SK-N-SH (cell line): ENCODE measurements at regions not wholly inside any gene's neighbourhood (a gene's known extent, or its start where the extent isn't known, plus 50 kb on each side); places are given as distances from the start of the nearest gene placed in this dataset.
A peak's percentile ranks its signal among the peaks of the same experiment; 100 is the strongest.

Experiments
- CTCF ChIA-PET: fragments of 300-600, 350-600 bp; formaldehyde crosslinking; extraction: SDS; loops from one replicate; lab custom pipeline; 2021; lab: Yijun Ruan, JAX
- POLR2A ChIA-PET: fragments of 350-600 bp; sonication (Branson Sonifier 250); formaldehyde crosslinking; extraction: SDS; loops from one replicate; lab custom pipeline; 2020; ENCODE audit warnings: antibody characterized with exemption, inconsistent platforms; lab: Yijun Ruan, JAX
- DNase-seq: peaks from one replicate; pipeline ENCODE4 v3.0.0; 2012
- H2AFZ ChIP-seq: fragments of 200-600 bp; sonication (generic); 2 replicates; pipeline ENCODE4 v1.8.1; 2016; ENCODE audit warnings: antibody characterized with exemption, mild to moderate bottlenecking, low read depth
- H3F3A ChIP-seq: fragments of 200-600 bp; sonication (generic); replicated peaks from 2 replicates; pipeline ENCODE3; 2016; ENCODE audit warnings: antibody characterized with exemption, mild to moderate bottlenecking; ENCODE audit not compliant: insufficient read depth
- H3K27ac ChIP-seq, 2 experiments: fragments of 200-500 bp in 1 of 2; fragments of 200-600 bp in 1 of 2; sonication (Bioruptor generic) in 1 of 2; sonication (generic), shearing (Covaris generic) in 1 of 2; 2 replicates each; pipeline versions ENCODE4 v1.5.1 to v1.6.1; 2014 to 2016; ENCODE audit warnings: low read depth in 2 of 2, inconsistent platforms in 1 of 2, low read length in 1 of 2, mild to moderate bottlenecking in 1 of 2, mixed read lengths in 1 of 2
- H3K27me3 ChIP-seq: fragments of 200-600 bp; sonication (generic), shearing (Covaris generic); 2 replicates; pipeline ENCODE4 v1.6.1; 2016; ENCODE audit warnings: mixed run types; ENCODE audit not compliant: insufficient read depth
- H3K36me3 ChIP-seq, 2 experiments: fragments of 200-500 bp in 1 of 2; fragments of 200-600 bp in 1 of 2; sonication (Bioruptor generic) in 1 of 2; sonication (generic) in 1 of 2; replicated peaks in 1 of 2; 2 replicates each; pipeline versions ENCODE3 to v1.5.1; 2014 to 2016; ENCODE audit warnings: low read length in 1 of 2, mild to moderate bottlenecking in 1 of 2; ENCODE audit not compliant: insufficient read depth in 2 of 2, control insufficient read depth in 1 of 2
- H3K4me1 ChIP-seq, 2 experiments: fragments of 200-500 bp in 1 of 2; fragments of 200-600 bp in 1 of 2; sonication (Bioruptor generic) in 1 of 2; sonication (generic), shearing (Covaris generic) in 1 of 2; 2 replicates each; pipeline versions ENCODE4 v1.5.1 to v1.6.1; 2014 to 2016; ENCODE audit warnings: low read depth in 1 of 2, low read length in 1 of 2, mixed run types in 1 of 2; ENCODE audit not compliant: insufficient read depth in 2 of 2, control insufficient read depth in 1 of 2
- H3K4me2 ChIP-seq: fragments of 200-600 bp; sonication (generic), shearing (Covaris generic); 2 replicates; pipeline ENCODE4 v1.6.1; 2017; ENCODE audit warnings: mixed run types
- H3K4me3 ChIP-seq, 2 experiments: fragments of 200-500 bp in 1 of 2; fragments of 200-600 bp in 1 of 2; sonication (Bioruptor generic) in 1 of 2; sonication (generic), shearing (Covaris generic) in 1 of 2; 2 replicates each; pipeline versions ENCODE4 v1.5.1 to v1.8.1; 2014 to 2016; ENCODE audit warnings: low read depth in 2 of 2, inconsistent platforms in 1 of 2, low read length in 1 of 2, mild to moderate bottlenecking in 1 of 2, mixed read lengths in 1 of 2, moderate library complexity in 1 of 2
- H3K79me2 ChIP-seq: fragments of 200-600 bp; sonication (generic); 2 replicates; pipeline ENCODE4 v1.8.1; 2017; ENCODE audit warnings: mild to moderate bottlenecking; ENCODE audit not compliant: insufficient read depth
- H3K9ac ChIP-seq: fragments of 200-600 bp; sonication (generic); 2 replicates; pipeline ENCODE4 v1.6.1; 2017; ENCODE audit warnings: mixed run types
- H3K9me2 ChIP-seq: fragments of 200-600 bp; sonication (generic); 2 replicates; pipeline ENCODE4 v1.6.1; 2017; ENCODE audit warnings: mixed run types
- H3K9me3 ChIP-seq: fragments of 200-600 bp; sonication (generic); 2 replicates; pipeline ENCODE4 v1.6.1; 2017; ENCODE audit warnings: mixed run types, mild to moderate bottlenecking, moderate library complexity
- H4K20me1 ChIP-seq: fragments of 200-600 bp; sonication (generic); 2 replicates; pipeline ENCODE4 v1.6.1; 2017; ENCODE audit warnings: mild to moderate bottlenecking, mixed run types; ENCODE audit not compliant: insufficient read depth
- EP300 ChIP-seq, 2 experiments: IDR thresholded peaks; 2 replicates each; pipeline versions ENCODE4 v1.4.0 to v1.6.1; 2012; ENCODE audit warnings: borderline replicate concordance in 1 of 2, low read depth in 1 of 2, low read length in 1 of 2
- EZH2phosphoT487 ChIP-seq: fragments of 200-600 bp; sonication (generic); IDR thresholded peaks from 2 replicates; pipeline ENCODE4 v1.6.1; 2017; ENCODE audit warnings: low read depth, mixed run types, mild to moderate bottlenecking, antibody characterized with exemption, moderate library complexity, borderline replicate concordance
- FOSL2 ChIP-seq: IDR thresholded peaks from 2 replicates; pipeline ENCODE4 v1.4.0; 2012; ENCODE audit warnings: low read depth, mild to moderate bottlenecking, moderate library complexity, borderline replicate concordance
- GABPA ChIP-seq: IDR thresholded peaks from 2 replicates; pipeline ENCODE4 v1.4.0; 2012; ENCODE audit warnings: low read depth, mild to moderate bottlenecking
- GATA2 ChIP-seq: sonication (generic); formaldehyde crosslinking; IDR thresholded peaks from 2 replicates; pipeline ENCODE4 v1.5.0; 2020; ENCODE audit warnings: mild to moderate bottlenecking, missing genetic modification reagents
- JUND ChIP-seq: IDR thresholded peaks from 2 replicates; pipeline ENCODE4 v1.4.0; 2012
- MEF2A ChIP-seq: IDR thresholded peaks from 2 replicates; pipeline ENCODE4 v1.4.0; 2012; ENCODE audit warnings: low read depth, borderline replicate concordance
- MXI1 ChIP-seq: IDR thresholded peaks from 2 replicates; pipeline ENCODE4 v1.6.1; 2012; ENCODE audit warnings: mild to moderate bottlenecking, low read depth, low read length, improper control_type of control experiment
- NFIC ChIP-seq: IDR thresholded peaks from 2 replicates; pipeline ENCODE4 v1.4.0; 2012; ENCODE audit warnings: borderline replicate concordance
- PBX3 ChIP-seq: IDR thresholded peaks from 2 replicates; pipeline ENCODE4; 2012
- POLR2AphosphoS5 ChIP-seq: IDR thresholded peaks from 2 replicates; pipeline ENCODE4 v1.6.1; 2012; ENCODE audit warnings: low read depth, low read length
- RFX5 ChIP-seq: IDR thresholded peaks from 2 replicates; pipeline ENCODE4 v1.6.1; 2012; ENCODE audit warnings: mild to moderate bottlenecking, improper control_type of control experiment, low read length
- RXRA ChIP-seq: IDR thresholded peaks from 2 replicates; pipeline ENCODE4 v1.4.0; 2012; ENCODE audit warnings: low read depth, mild to moderate bottlenecking, borderline replicate concordance
- SIN3A ChIP-seq: IDR thresholded peaks from 2 replicates; pipeline ENCODE4 v1.6.1; 2012; ENCODE audit warnings: low read depth, mild to moderate bottlenecking, low read length, moderate library complexity, borderline replicate concordance
- SMC3 ChIP-seq: IDR thresholded peaks from 2 replicates; pipeline ENCODE4 v1.6.1; 2012; ENCODE audit warnings: low read depth, low read length, improper control_type of control experiment
- TAF1 ChIP-seq: IDR thresholded peaks from 2 replicates; pipeline ENCODE4 v1.6.1; 2012; ENCODE audit warnings: low read depth, mild to moderate bottlenecking, low read length, moderate library complexity, borderline replicate concordance
- TEAD4 ChIP-seq: IDR thresholded peaks from 2 replicates; pipeline ENCODE4 v1.4.0; 2012; ENCODE audit warnings: mild to moderate bottlenecking, borderline replicate concordance; ENCODE audit not compliant: insufficient read depth
- USF2 ChIP-seq: fragments of 150-350 bp; IDR thresholded peaks from 2 replicates; pipeline ENCODE4 v1.6.1; 2017; ENCODE audit warnings: antibody characterized with exemption, low read length, low read depth, borderline replicate concordance
- YY1 ChIP-seq: IDR thresholded peaks from 2 replicates; pipeline ENCODE4 v1.4.0; 2012; ENCODE audit warnings: low read depth, mild to moderate bottlenecking
- WGBS: methylation state at CpG from one replicate; pipeline ENCODE4 v1.1.6; 2017; ENCODE audit warnings: low lambda C conversion rate; 5-methylcytosine and 5-hydroxymethylcytosine counted together
- TF ChIP-seq, protein P1 (sequence below): fragments of 150-350 bp; IDR thresholded peaks from 2 replicates; pipeline ENCODE4 v1.6.1; 2016; ENCODE audit warnings: mild to moderate bottlenecking, low read depth, low read length
- TF ChIP-seq, protein P2 (sequence below): IDR thresholded peaks from 2 replicates; pipeline ENCODE4 v1.4.0; 2012; ENCODE audit warnings: low read depth

GRCh38 chr10:106078895-106079576, 1085.5 kb downstream of the SORCS1 start:
- DNase-seq, result peak; percentile 3
- WGBS, result 41% methylated on average over 9 of the region's 9 CpGs
- no peaks in the 10 kb centered on the region for H3F3A ChIP-seq

GRCh38 chr10:106076496-106076895, 1088.0 kb downstream of the SORCS1 start:
- no peaks in the 10 kb centered on the region for H3K36me3 ChIP-seq
- TF ChIP-seq TEAD4 (no peak), YY1 (no peak), USF2 (no peak), EZH2phosphoT487 (no peak), MXI1 (no peak), RFX5 (no peak), POLR2AphosphoS5 (no peak), MEF2A (no peak), JUND (no peak), RXRA (no peak), FOSL2 (no peak), TAF1 (no peak), GATA2 (CRISPR knock-in tag) (no peak), GABPA (no peak)
- TF ChIP-seq, protein P1, sequence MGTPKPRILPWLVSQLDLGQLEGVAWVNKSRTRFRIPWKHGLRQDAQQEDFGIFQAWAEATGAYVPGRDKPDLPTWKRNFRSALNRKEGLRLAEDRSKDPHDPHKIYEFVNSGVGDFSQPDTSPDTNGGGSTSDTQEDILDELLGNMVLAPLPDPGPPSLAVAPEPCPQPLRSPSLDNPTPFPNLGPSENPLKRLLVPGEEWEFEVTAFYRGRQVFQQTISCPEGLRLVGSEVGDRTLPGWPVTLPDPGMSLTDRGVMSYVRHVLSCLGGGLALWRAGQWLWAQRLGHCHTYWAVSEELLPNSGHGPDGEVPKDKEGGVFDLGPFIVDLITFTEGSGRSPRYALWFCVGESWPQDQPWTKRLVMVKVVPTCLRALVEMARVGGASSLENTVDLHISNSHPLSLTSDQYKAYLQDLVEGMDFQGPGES, result no peak
- TF ChIP-seq, protein P2, sequence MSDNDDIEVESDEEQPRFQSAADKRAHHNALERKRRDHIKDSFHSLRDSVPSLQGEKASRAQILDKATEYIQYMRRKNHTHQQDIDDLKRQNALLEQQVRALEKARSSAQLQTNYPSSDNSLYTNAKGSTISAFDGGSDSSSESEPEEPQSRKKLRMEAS, result no peak
- TF ChIP-seq, all 33 proteins: peak for 0
- Histone ChIP-seq H3K9me2 (no peaks in the 10 kb centered on the region), H2AFZ (no peak overlapping the region), H3K4me2 (no peak overlapping the region), H3K4me1 (no peaks in the 10 kb centered on the region), H3K79me2 (no peaks in the 10 kb centered on the region), H3K4me3 (no peak overlapping the region), H3K9me3 (no peaks in the 10 kb centered on the region; the same call in 1 of the 2 replicates), H4K20me1 (no peaks in the 10 kb centered on the region), H3K27ac (no peak overlapping the region), H3F3A (no peaks in the 10 kb centered on the region), H3K9ac (no peak overlapping the region), H3K27me3 (no peaks in the 10 kb centered on the region)
- DNase-seq, result no peak
- CTCF ChIA-PET, result interaction anchor here (1.0 kb wide), 1 partner anchor 13 kb away, joined by 3 read pairs; no protein-coding TSS in a partner anchor
- POLR2A ChIA-PET, result no interaction called here

More at GRCh38 chr10:106078895-106079576, 1085.5 kb downstream of the SORCS1 start:
- no peak for TF ChIP-seq EP300 (IDR thresholded peaks at IDR 0.05; ENCODE audit: borderline replicate concordance in 1 of 2, low read depth in 1 of 2, low read length in 1 of 2)
- no peak for TF ChIP-seq NFIC
- TF ChIP-seq SMC3, result no peak
- no peak for TF ChIP-seq USF2
- TF ChIP-seq SIN3A, result no peak
- TF ChIP-seq YY1, result no peak
- TF ChIP-seq TAF1, result no peak
- TF ChIP-seq PBX3, result no peak
- TF ChIP-seq POLR2AphosphoS5, result no peak
- no peak for TF ChIP-seq TEAD4
- no peak for TF ChIP-seq GATA2 (CRISPR knock-in tag)
- H3K4me2 ChIP-seq, result no peak overlapping the region
- no peak overlapping the region for H3K9ac ChIP-seq
- H3K36me3 ChIP-seq, result no peaks in the 10 kb centered on the region
- H3K27ac ChIP-seq, result no peak overlapping the region
- H2AFZ ChIP-seq, result no peak overlapping the region
- no peaks in the 10 kb centered on the region for H4K20me1 ChIP-seq
- H3K79me2 ChIP-seq, result no peaks in the 10 kb centered on the region
- no peaks in the 10 kb centered on the region for H3K4me1 ChIP-seq
- no peak overlapping the region for H3K4me3 ChIP-seq
- no peaks in the 10 kb centered on the region for H3K27me3 ChIP-seq
- ChIA-PET POLR2A (no interaction called here), CTCF (no interaction called here)
- H3K9me3 ChIP-seq, result no peaks in the 10 kb centered on the region; the same call in 1 of the 2 replicates
- no peaks in the 10 kb centered on the region for H3K9me2 ChIP-seq
